HepG2 (cell line): ENCODE measurements at regions not wholly inside any gene's neighbourhood (a gene's known extent, or its start where the extent isn't known, plus 50 kb on each side); places are given as distances from the start of the nearest gene placed in this dataset.

Experiments
- ATAC-seq: fragments of 200-7000 bp; cut with Tn5 transposase; 3 replicates; pipeline ENCODE4 v1.9.1; 2020; ENCODE audit warnings: mild to moderate bottlenecking, moderate library complexity
- BruUV-seq: library from RNA; stranded (reverse); fragments of 400-500 nt; replicated peaks from 2 replicates; lab custom pipeline; 2021; lab: Mats Ljungman, UMichigan
- CTCF ChIA-PET: fragments of 300-600 bp; formaldehyde crosslinking; extraction: SDS; loops from one replicate; lab custom pipeline; 2021; ENCODE audit warnings: low total read pairs, inconsistent platforms, low intra/inter-chr PET ratio; lab: Yijun Ruan, JAX
- POLR2A ChIA-PET: fragments of 350-600 bp; sonication (Branson Sonifier 250); formaldehyde crosslinking; loops from one replicate; lab custom pipeline; 2020; ENCODE audit warnings: antibody characterized with exemption, inconsistent platforms; lab: Yijun Ruan, JAX
- DNase-seq: peaks from one replicate; pipeline ENCODE4 v3.0.0-alpha.2; 2015; ENCODE audit warnings: low spot score
- FAIRE-seq: peaks from 3 replicates; lab custom pipeline; 2011; peaks lifted over from hg19 to GRCh38; lab: Jason Lieb, UNC
- H2AFZ ChIP-seq: one replicate; pipeline ENCODE4 v1.6.1; 2011; ENCODE audit warnings: low read length, inconsistent platforms
- H3K27ac ChIP-seq: fragments of 300-600 bp; 3 replicates; pipeline ENCODE4 v1.8.0; 2011; ENCODE audit warnings: mixed run types, mild to moderate bottlenecking, mixed read lengths, low read length, inconsistent platforms; ENCODE audit not compliant: insufficient read depth; ENCODE audit errors: extremely low read length
- H3K27me3 ChIP-seq, 2 experiments: fragments of 200-600 bp in 1 of 2; 2 replicates in 1 of 2; 3 replicates in 1 of 2; pipeline versions ENCODE4 v1.6.0 to v1.8.0; 2011; ENCODE audit warnings: low read length in 2 of 2, mild to moderate bottlenecking in 2 of 2, moderate library complexity in 2 of 2, inconsistent platforms in 1 of 2; ENCODE audit not compliant: insufficient read depth in 2 of 2, control insufficient read depth in 1 of 2
- H3K36me3 ChIP-seq, 2 experiments: fragments of 200-600 bp in 1 of 2; replicated peaks in 1 of 2; 2 replicates in 1 of 2; 3 replicates in 1 of 2; pipeline versions ENCODE4 v1.5.1 to v1.8.0; 2011; ENCODE audit warnings: low read length in 2 of 2, inconsistent platforms in 1 of 2; ENCODE audit not compliant: insufficient read depth in 2 of 2, control insufficient read depth in 1 of 2
- H3K4me1 ChIP-seq: 2 replicates; pipeline ENCODE4 v1.5.1; 2012; ENCODE audit warnings: low read length, inconsistent platforms; ENCODE audit not compliant: insufficient read depth
- H3K4me2 ChIP-seq: 2 replicates; pipeline ENCODE4 v1.6.0; 2011; ENCODE audit warnings: low read depth, low read length, inconsistent platforms
- H3K4me3 ChIP-seq, 3 experiments: fragments of 200-600 bp in 1 of 3; sonication (generic), shearing (Covaris generic) in 1 of 3; replicated peaks in 1 of 3; 2 replicates each; pipeline ENCODE4 v1.5.1; 2011 to 2016; ENCODE audit warnings: low read length in 3 of 3, inconsistent platforms in 2 of 3, low read depth in 2 of 3, mild to moderate bottlenecking in 2 of 3, control low read depth in 1 of 3, mixed read lengths in 1 of 3; ENCODE audit not compliant: insufficient read depth in 1 of 3
- H3K79me2 ChIP-seq: one replicate; pipeline ENCODE4 v1.6.1; 2011; ENCODE audit warnings: low read length, inconsistent platforms; ENCODE audit not compliant: insufficient read depth
- H3K9ac ChIP-seq: 2 replicates; pipeline ENCODE4 v1.6.0; 2011; ENCODE audit warnings: mild to moderate bottlenecking, low read depth, low read length, inconsistent platforms; ENCODE audit not compliant: insufficient read depth
- H3K9me3 ChIP-seq: 2 replicates; pipeline ENCODE4 v1.5.1; 2012; ENCODE audit warnings: mild to moderate bottlenecking, low read length
- H4K20me1 ChIP-seq: 2 replicates; pipeline ENCODE4 v1.6.0; 2011; ENCODE audit warnings: inconsistent platforms, mild to moderate bottlenecking, low read length, moderate library complexity; ENCODE audit not compliant: insufficient read depth
- FOSL2 ChIP-seq: sonication (generic); formaldehyde crosslinking; IDR thresholded peaks from 2 replicates; pipeline ENCODE4 v1.4.0; 2020; ENCODE audit warnings: missing genetic modification reagents
- GLMP ChIP-seq: sonication (generic); formaldehyde crosslinking; IDR thresholded peaks from 2 replicates; pipeline ENCODE4 v1.9.0; 2021; ENCODE audit warnings: missing genetic modification reagents, mild to moderate bottlenecking, borderline replicate concordance
- HNF4A ChIP-seq: sonication (generic); formaldehyde crosslinking; IDR thresholded peaks from 2 replicates; pipeline ENCODE4 v1.4.0; 2020; ENCODE audit warnings: missing genetic modification reagents
- KLF13 ChIP-seq: sonication (generic); formaldehyde crosslinking; IDR thresholded peaks from 2 replicates; pipeline ENCODE4 v1.4.0; 2020; ENCODE audit warnings: mild to moderate bottlenecking, missing genetic modification reagents
- NR2F1 ChIP-seq, 2 experiments: fragments of 450-650 bp in 1 of 2; formaldehyde crosslinking in 1 of 2; IDR thresholded peaks; 2 replicates each; pipeline versions ENCODE4 v1.5.0 to v1.6.1; 2016 to 2020; ENCODE audit warnings: mild to moderate bottlenecking in 1 of 2, missing compliant biosample characterization in 1 of 2, missing genetic modification reagents in 1 of 2, moderate library complexity in 1 of 2
- NR2F6 ChIP-seq, 2 experiments: IDR thresholded peaks; 2 replicates each; pipeline ENCODE4 v1.6.1; 2016; ENCODE audit warnings: antibody characterized with exemption in 1 of 2, mild to moderate bottlenecking in 1 of 2
- POLR2G ChIP-seq: fragments of 200-400 bp; formaldehyde crosslinking; IDR thresholded peaks from 2 replicates; pipeline ENCODE4 v1.6.1; 2018; ENCODE audit warnings: mild to moderate bottlenecking, low read depth, low read length, moderate library complexity
- RARA ChIP-seq: IDR thresholded peaks from 2 replicates; pipeline ENCODE4 v1.6.1; 2016; ENCODE audit warnings: missing genetic modification reagents, missing compliant biosample characterization
- SALL1 ChIP-seq: sonication (generic); formaldehyde crosslinking; IDR thresholded peaks from 2 replicates; pipeline ENCODE4 v1.8.0; 2022; ENCODE audit warnings: mild to moderate bottlenecking, missing genetic modification reagents
- WGBS: methylation state at CpG from one replicate; pipeline ENCODE4 v1.1.6; 2017; ENCODE audit warnings: low lambda C conversion rate; 5-methylcytosine and 5-hydroxymethylcytosine counted together
- in situ Hi-C: cut with HindIII; loops from 2 replicates; pipeline ENCODE4 v1.10.0; 2017; ENCODE audit warnings: low pct_unique_long_range_greater_than_20kb; ENCODE audit not compliant: extremely low pct_ligation_motif_present
- intact Hi-C: fragments of 100-400 bp; cut with micrococcal nuclease; formaldehyde crosslinking; loops from one replicate; pipeline ENCODE4 v1.10.0; 2022; ENCODE audit not compliant: unreplicated experiment

- H4K20me1 ChIP-seq, result no peaks in the 10 kb centered on the region
- no TSS peak for BruUV-seq
- H3K4me2 ChIP-seq, result no peak overlapping the region
- no peaks in the 10 kb centered on the region for H3K36me3 ChIP-seq
- in situ Hi-C loops (no loop called here), intact Hi-C loops (no loop called here)
- ATAC-seq, result peak; percentile 7; the same call in 1 of the 3 replicates
- ChIA-PET CTCF (no interaction called here), POLR2A (no interaction called here)
- H3K27ac ChIP-seq, result no peak overlapping the region
- no peaks in the 10 kb centered on the region for H3K79me2 ChIP-seq
- H3K27me3 ChIP-seq, result peaks cover 0 to 11% of the 10 kb centered on the region in 2 experiments; a peak in 1 of 5 replicates
- TF ChIP-seq GLMP (no peak), FOSL2 (CRISPR knock-in tag) (peak; percentile 69), POLR2G (no peak), NR2F6 (IDR thresholded peaks at IDR 0.05) (peak; percentile 30; the same call in 1 of the 2 replicates), NR2F6 (CRISPR knock-in tag; IDR thresholded peaks at IDR 0.05) (no peak), KLF13 (no peak), HNF4A (CRISPR knock-in tag) (peak; percentile 43; the same call in 1 of the 2 replicates), RARA (CRISPR knock-in tag) (peak; percentile 41; the same call in 1 of the 2 replicates), SALL1 (CRISPR knock-in tag) (peak; percentile 39; the same call in 1 of the 2 replicates), NR2F1 (CRISPR knock-in tag; IDR thresholded peaks at IDR 0.05) (peak in 1 of 2 experiments; percentile 21; a peak in 1 of 4 replicates)
- TF ChIP-seq, all 625 proteins: peak for 6
- peaks cover 75% of the 10 kb centered on the region for H3K4me1 ChIP-seq
- H3K4me3 ChIP-seq, result no peak overlapping the region
- FAIRE-seq, result no peak
- 0% methylated on average over 3 of the region's 3 CpGs for WGBS
- H3K9ac ChIP-seq, result no peak overlapping the region
- peak; percentile 24 for DNase-seq
- no peak overlapping the region for H2AFZ ChIP-seq
- H3K9me3 ChIP-seq, result no peaks in the 10 kb centered on the region
Observed at GRCh38 chr9:89996773-89997172, 392.0 kb downstream of the GADD45G start.
